ENCODE measurements at regions not wholly inside any gene's neighbourhood (a gene's known extent, or its start where the extent isn't known, plus 50 kb on each side); places are given as distances from the start of the nearest gene placed in this dataset.

- TF ChIP-seq ATF6 (CRISPR knock-in tag; IDR thresholded peaks at IDR 0.05) (no peak), ESRRA (CRISPR knock-in tag; IDR thresholded peaks at IDR 0.05; ENCODE audit: borderline replicate concordance) (no peak), CDX4 (CRISPR knock-in tag; IDR thresholded peaks at IDR 0.05; ENCODE audit: borderline replicate concordance) (no peak), GTF2I (CRISPR knock-in tag; conservative IDR thresholded peaks at IDR 0.05) (no peak), TEAD1 (CRISPR knock-in tag; IDR thresholded peaks at IDR 0.05) (no peak)
Measured at GRCh38 chr10:6348096-6348874, 145.6 kb downstream of the PFKFB3 start (continued).

GRCh38 chr10:6349846-6350535, 147.3 kb downstream of the PFKFB3 start:
- peaks cover 7% of the 10 kb centered on the region for H3K9me3 Mint-ChIP-seq
- H3K36me3 Mint-ChIP-seq = no peaks in the 10 kb centered on the region
- no peak for ATAC-seq
- no peak overlapping the region for H3K4me3 Mint-ChIP-seq
- H3K27ac Mint-ChIP-seq = no peak overlapping the region
- H3K4me1 Mint-ChIP-seq = peaks cover 14% of the 10 kb centered on the region
- peaks cover 2% of the 10 kb centered on the region; the same call in 1 of the 2 replicates for H3K27me3 Mint-ChIP-seq (ENCODE audit: low read depth)
- no peak for DNase-seq (ENCODE audit: low spot score)
- POLR2A ChIA-PET = no interaction called here
- CTCF ChIA-PET = no interaction called here
- TF ChIP-seq SMAD3 (CRISPR knock-in tag; IDR thresholded peaks at IDR 0.05; ENCODE audit: borderline replicate concordance) (no peak), MLX (CRISPR knock-in tag; IDR thresholded peaks at IDR 0.05) (no peak), KAT7 (CRISPR knock-in tag; IDR thresholded peaks at IDR 0.05; ENCODE audit: borderline replicate concordance) (no peak), MAX (CRISPR knock-in tag; IDR thresholded peaks at IDR 0.05) (no peak), FOXP4 (CRISPR knock-in tag; IDR thresholded peaks at IDR 0.05) (no peak), ATF6 (CRISPR knock-in tag; IDR thresholded peaks at IDR 0.05) (no peak), USF2 (CRISPR knock-in tag; IDR thresholded peaks at IDR 0.05) (no peak), NFATC4 (CRISPR knock-in tag; IDR thresholded peaks at IDR 0.05) (no peak), TEAD1 (CRISPR knock-in tag; IDR thresholded peaks at IDR 0.05) (no peak), ZNF512 (CRISPR knock-in tag; IDR thresholded peaks at IDR 0.05; ENCODE audit: borderline replicate concordance) (no peak), GABPB1 (CRISPR knock-in tag; IDR thresholded peaks at IDR 0.05) (no peak), ZNF232 (CRISPR knock-in tag; IDR thresholded peaks at IDR 0.05) (no peak), ZBTB21 (CRISPR knock-in tag; IDR thresholded peaks at IDR 0.05; ENCODE audit: borderline replicate concordance) (no peak), USF1 (CRISPR knock-in tag; IDR thresholded peaks at IDR 0.05) (no peak), ZNF219 (CRISPR knock-in tag; IDR thresholded peaks at IDR 0.05; ENCODE audit: borderline replicate concordance) (no peak), TCF7 (CRISPR knock-in tag; IDR thresholded peaks at IDR 0.05; ENCODE audit: low read depth) (no peak)
